GM12878 (cell line): ENCODE measurements at regions not wholly inside any gene's neighbourhood (a gene's known extent, or its start where the extent isn't known, plus 50 kb on each side); places are given as distances from the start of the nearest gene placed in this dataset.

Experiments
- ATAC-seq: fragments of 200-7000 bp; cut with Tn5 transposase; 3 replicates; pipeline ENCODE4 v1.9.1; 2020; ENCODE audit warnings: mild to moderate bottlenecking, moderate library complexity
- BruUV-seq: library from RNA; stranded (reverse); fragments of 400-500 nt; replicated peaks from 2 replicates; lab custom pipeline; 2021; lab: Mats Ljungman, UMichigan
- CTCF ChIA-PET: fragments of 300-600 bp; sonication (Branson Sonifier 250); formaldehyde crosslinking; extraction: SDS; loops from one replicate; lab custom pipeline; 2021; ENCODE audit warnings: inconsistent platforms; lab: Yijun Ruan, JAX
- POLR2A ChIA-PET: fragments of 350-600 bp; formaldehyde crosslinking; extraction: SDS; loops from one replicate; lab custom pipeline; 2021; ENCODE audit warnings: inconsistent platforms; lab: Charles Lee
- RAD21 ChIA-PET: fragments of 300-600 bp; sonication (Branson Sonifier 250); formaldehyde crosslinking; loops from one replicate; lab custom pipeline; 2023; ENCODE audit warnings: antibody characterized with exemption; ENCODE audit not compliant: unreplicated experiment; lab: Charles Lee
- SMC1A ChIA-PET: fragments of 300-600 bp; sonication (Branson Sonifier 250); formaldehyde crosslinking; loops from one replicate; lab custom pipeline; 2023; ENCODE audit not compliant: unreplicated experiment, uncharacterized antibody; lab: Charles Lee
- DNase-seq: peaks from one replicate; pipeline ENCODE4 v3.0.0-alpha.2; 2011; ENCODE audit warnings: low read depth, low spot score
- FAIRE-seq: peaks from 3 replicates; lab custom pipeline; 2011; peaks lifted over from hg19 to GRCh38; lab: Jason Lieb, UNC
- H2AFZ ChIP-seq: 2 replicates; pipeline ENCODE4 v1.6.0; 2011; ENCODE audit warnings: low read depth, low read length, control low read depth; ENCODE audit not compliant: control insufficient read depth
- H3K27ac ChIP-seq: 2 replicates; pipeline ENCODE4 v1.5.1; 2011; ENCODE audit warnings: control low read depth; ENCODE audit not compliant: control insufficient read depth, insufficient read depth
- H3K27me3 ChIP-seq, 2 experiments: replicated peaks in 1 of 2; 2 replicates each; pipeline versions ENCODE4 v1.6.0 to v1.6.1; 2011; ENCODE audit warnings: low read length in 1 of 2; ENCODE audit not compliant: control insufficient read depth in 2 of 2, insufficient read depth in 2 of 2
- H3K36me3 ChIP-seq, 2 experiments: 2 replicates each; pipeline ENCODE4 v1.5.1; 2011; ENCODE audit warnings: low read length in 1 of 2; ENCODE audit not compliant: control insufficient read depth in 2 of 2, insufficient read depth in 2 of 2
- H3K4me1 ChIP-seq: 2 replicates; pipeline ENCODE4 v1.6.1; 2011; ENCODE audit warnings: mild to moderate bottlenecking, low read length, moderate library complexity, mixed read lengths; ENCODE audit not compliant: control insufficient read depth, insufficient read depth
- H3K4me2 ChIP-seq: 2 replicates; pipeline ENCODE4 v1.6.0; 2011; ENCODE audit warnings: control low read depth; ENCODE audit not compliant: control insufficient read depth, insufficient read depth
- H3K4me3 ChIP-seq: fragments of 200-600 bp; sonication (generic); 2 replicates; pipeline ENCODE4 v1.5.1; 2016
- H3K79me2 ChIP-seq: 2 replicates; pipeline ENCODE4 v1.6.0; 2011; ENCODE audit warnings: low read length; ENCODE audit not compliant: control insufficient read depth, insufficient read depth
- H3K9ac ChIP-seq: 2 replicates; pipeline ENCODE4 v1.8.0; 2011; ENCODE audit warnings: low read length, control low read depth, mixed read lengths; ENCODE audit not compliant: control insufficient read depth, insufficient read depth
- H3K9me3 ChIP-seq: replicated peaks from 3 replicates; pipeline ENCODE4 v1.5.1; 2011; ENCODE audit warnings: mild to moderate bottlenecking, low read length; ENCODE audit not compliant: control insufficient read depth, insufficient read depth
- H4K20me1 ChIP-seq: 2 replicates; pipeline ENCODE4 v1.6.0; 2011; ENCODE audit not compliant: control insufficient read depth, insufficient read depth
- BACH1 ChIP-seq: fragments of 450-650 bp; IDR thresholded peaks from 2 replicates; pipeline ENCODE4 v1.6.1; 2017; ENCODE audit warnings: mild to moderate bottlenecking, borderline replicate concordance
- CHD2 ChIP-seq: IDR thresholded peaks from 2 replicates; pipeline ENCODE4 v1.6.1; 2011; ENCODE audit warnings: low read depth, low read length, improper control_type of control experiment, borderline replicate concordance
- CHD4 ChIP-seq: fragments of 200-600 bp; sonication (generic); IDR thresholded peaks from 2 replicates; pipeline ENCODE4 v1.6.1; 2016; ENCODE audit warnings: mild to moderate bottlenecking
- E2F4 ChIP-seq: IDR thresholded peaks from 2 replicates; pipeline ENCODE4 v1.6.1; 2012; ENCODE audit warnings: low read depth, low read length, improper control_type of control experiment
- HDAC2 ChIP-seq: fragments of 200-600 bp; sonication (generic); IDR thresholded peaks from 2 replicates; pipeline ENCODE4 v1.6.1; 2017
- IRF4 ChIP-seq: IDR thresholded peaks from 2 replicates; pipeline ENCODE4 v1.6.1; 2011; ENCODE audit warnings: low read depth, low read length
- MYB ChIP-seq: fragments of 150-350 bp; IDR thresholded peaks from 2 replicates; pipeline ENCODE4 v1.6.1; 2014; ENCODE audit warnings: mild to moderate bottlenecking, low read depth, low read length, borderline replicate concordance
- MYC ChIP-seq: IDR thresholded peaks from 2 replicates; pipeline ENCODE4 v1.6.1; 2011; ENCODE audit warnings: mild to moderate bottlenecking, low read length, moderate library complexity, inconsistent platforms; ENCODE audit not compliant: insufficient read depth, insufficient replicate concordance, insufficient read length, severe bottlenecking
- NKRF ChIP-seq: fragments of 450-650 bp; conservative IDR thresholded peaks from 2 replicates; pipeline ENCODE4 v1.6.1; 2017; ENCODE audit warnings: mild to moderate bottlenecking, moderate library complexity
- RAD21 ChIP-seq: IDR thresholded peaks from 2 replicates; pipeline ENCODE4 v1.6.1; 2011; ENCODE audit warnings: mild to moderate bottlenecking, low read depth, low read length, moderate library complexity; ENCODE audit not compliant: insufficient read depth
- RAD51 ChIP-seq: fragments of 450-650 bp; IDR thresholded peaks from 2 replicates; pipeline ENCODE4 v1.6.1; 2016; ENCODE audit warnings: moderate library complexity, mild to moderate bottlenecking, inconsistent platforms
- REST ChIP-seq: IDR thresholded peaks from 2 replicates; pipeline ENCODE4 v1.6.1; 2012; ENCODE audit warnings: mild to moderate bottlenecking, low read depth, low read length
- SIN3A ChIP-seq: IDR thresholded peaks from 2 replicates; pipeline ENCODE4 v1.6.1; 2012; ENCODE audit warnings: low read depth, low read length, improper control_type of control experiment
- ZBED1 ChIP-seq: IDR thresholded peaks from 2 replicates; pipeline ENCODE4 v1.6.1; 2016; ENCODE audit warnings: borderline replicate concordance
- ZBTB40 ChIP-seq: fragments of 450-650 bp; IDR thresholded peaks from 2 replicates; pipeline ENCODE4 v1.6.1; 2016; ENCODE audit warnings: mild to moderate bottlenecking, moderate library complexity, borderline replicate concordance
- WGBS: methylation state at CpG from one replicate; pipeline ENCODE4 v1.1.6; 2016; ENCODE audit warnings: low lambda C conversion rate; ENCODE audit not compliant: insufficient replicate concordance, insufficient coverage; ENCODE audit errors: missing lambda C conversion rate; 5-methylcytosine and 5-hydroxymethylcytosine counted together
- in situ Hi-C: fragments of 300-500 bp; cut with MboI; formaldehyde crosslinking; loops from 9 replicates; pipeline ENCODE4 v1.14.3; 2018; ENCODE audit warnings: mixed read lengths
- intact Hi-C: fragments of 100-400 bp; cut with micrococcal nuclease; formaldehyde crosslinking; loops from one replicate; pipeline ENCODE4 v1.14.2; 2022; ENCODE audit not compliant: unreplicated experiment

- no peaks in the 10 kb centered on the region for H3K79me2 ChIP-seq
- H3K4me1 ChIP-seq: no peaks in the 10 kb centered on the region
- H3K9me3 ChIP-seq: no peaks in the 10 kb centered on the region
- no peak overlapping the region for H3K4me3 ChIP-seq
- no peak overlapping the region for H2AFZ ChIP-seq
- ATAC-seq (no peak), DNase-seq (no peak), FAIRE-seq (no peak)
- SMC1A ChIA-PET: interaction anchor here (1.8 kb wide), 1 partner anchor 9 kb away, joined by 5 read pairs; no protein-coding TSS in a partner anchor
- no peak overlapping the region for H3K9ac ChIP-seq
- POLR2A ChIA-PET: no interaction called here
- RAD21 ChIA-PET: no interaction called here
- peaks cover 2 to 4% of the 10 kb centered on the region in 2 experiments; a peak in 3 of 4 replicates for H3K27me3 ChIP-seq
- intact Hi-C loops (no loop called here), in situ Hi-C loops (no loop called here)
- WGBS: 56% methylated on average over 2 of the region's 2 CpGs
- CTCF ChIA-PET: no interaction called here
- H3K36me3 ChIP-seq: no peaks in the 10 kb centered on the region
- H4K20me1 ChIP-seq: no peaks in the 10 kb centered on the region
- BruUV-seq: no TSS peak
- no peak overlapping the region for H3K27ac ChIP-seq
- no peak overlapping the region for H3K4me2 ChIP-seq
- TF ChIP-seq E2F4 (no peak), MYC (no peak), RAD21 (no peak), ZBED1 (no peak), CHD4 (no peak), HDAC2 (no peak), CHD2 (no peak), BACH1 (no peak), MYB (no peak), ZBTB40 (no peak), NKRF (no peak), IRF4 (no peak), RAD51 (no peak), SIN3A (no peak), REST (no peak)
Measured at GRCh38 chr7:28290496-28290895, 109.9 kb upstream of the JAZF1 start.
